Mammary epithelial cell (primary cell): ENCODE measurements at regions not wholly inside any gene's neighbourhood (a gene's known extent, or its start where the extent isn't known, plus 50 kb on each side); places are given as distances from the start of the nearest gene placed in this dataset.

Experiments
- CTCF ChIP-seq, 2 donors: IDR thresholded peaks in 1 of 2; conservative IDR thresholded peaks in 1 of 2; 2 replicates each; pipeline ENCODE4 v1.5.1; 2011 to 2012; ENCODE audit warnings: inconsistent platforms in 2 of 2, low read length in 2 of 2, mild to moderate bottlenecking in 2 of 2, control low read depth in 1 of 2, low read depth in 1 of 2; ENCODE audit not compliant: insufficient read depth in 1 of 2; ENCODE audit errors: extremely low read depth in 1 of 2
- EZH2 ChIP-seq: IDR thresholded peaks from 2 replicates; pipeline ENCODE4 v1.6.1; 2012; ENCODE audit warnings: low read length, inconsistent platforms, borderline replicate concordance

- TF ChIP-seq CTCF (conservative IDR thresholded peaks at IDR 0.05 in 1 of 2, IDR thresholded peaks at IDR 0.05 in 1 of 2; ENCODE audit: extremely low read depth in 1 of 2, insufficient read depth in 1 of 2, low read depth in 1 of 2, low read length in 2 of 2), result no peak
- TF ChIP-seq EZH2, result no peak
These were observed 75.1 kb upstream of the FER start for GRCh38 chr5:108672639-108673038.
